ENCODE measurements at regions not wholly inside any gene's neighbourhood (a gene's known extent, or its start where the extent isn't known, plus 50 kb on each side); places are given as distances from the start of the nearest gene placed in this dataset.

DNA sequence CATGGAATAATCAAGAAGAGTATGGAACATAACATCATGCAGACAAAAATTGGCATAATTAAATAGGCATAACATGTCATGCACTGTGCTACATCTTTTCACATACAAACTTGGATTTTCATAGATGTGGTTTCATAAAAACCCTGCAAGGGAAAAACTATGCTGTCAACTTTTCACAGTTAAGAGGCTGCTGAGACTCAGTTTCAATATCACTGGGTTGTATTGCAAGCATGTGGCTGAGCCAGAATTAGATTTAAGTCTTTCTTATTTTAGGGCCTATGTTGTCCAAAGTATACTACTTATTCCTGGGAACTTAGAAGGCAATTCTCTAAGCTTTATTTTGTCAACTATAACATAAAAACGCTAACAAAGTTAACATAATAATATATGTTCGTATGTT is 70.7 kb upstream of the LSAMP start:
- TF ChIP-seq CTCF (IDR thresholded peaks at IDR 0.05) (no peak), POLR2A (IDR thresholded peaks at IDR 0.05) (no peak)
